GM19452 (cell line): ENCODE measurements at regions not wholly inside any gene's neighbourhood (a gene's known extent, or its start where the extent isn't known, plus 50 kb on each side); places are given as distances from the start of the nearest gene placed in this dataset.
"Not testable (repeated sequence)": the region's sequence is repeated elsewhere in the genome, so short reads cannot be mapped to it uniquely, and the experiment has no call there.

Experiments used
- ATAC-seq: cut with Tn5 transposase; IDR thresholded peaks from one replicate; pipeline ENCODE4 v1.9.1; 2021; ENCODE audit not compliant: unreplicated experiment

GRCh38 chr22:25504017-25504416 is 60.5 kb upstream of the GRK3 start:
- not testable (repeated sequence) for ATAC-seq

GRCh38 chr22:25508161-25508560 is 56.3 kb upstream of the GRK3 start:
- no peak for ATAC-seq

GRCh38 chr22:25508761-25509321 is 55.6 kb upstream of the GRK3 start:
- ATAC-seq, result no peak

GRCh38 chr22:25509374-25509791 is 55.1 kb upstream of the GRK3 start:
- no peak for ATAC-seq

- no peak for ATAC-seq
These were observed 53.6 kb upstream of the GRK3 start for GRCh38 chr22:25510876-25511275.

GRCh38 chr22:25511725-25512124 is 52.8 kb upstream of the GRK3 start:
- no peak for ATAC-seq

- ATAC-seq, result no peak
These were observed 49.9 kb upstream of the GRK3 start for GRCh38 chr22:25514436-25515180.
